ENCODE measurements at regions not wholly inside any gene's neighbourhood (a gene's known extent, or its start where the extent isn't known, plus 50 kb on each side); places are given as distances from the start of the nearest gene placed in this dataset.

DNA sequence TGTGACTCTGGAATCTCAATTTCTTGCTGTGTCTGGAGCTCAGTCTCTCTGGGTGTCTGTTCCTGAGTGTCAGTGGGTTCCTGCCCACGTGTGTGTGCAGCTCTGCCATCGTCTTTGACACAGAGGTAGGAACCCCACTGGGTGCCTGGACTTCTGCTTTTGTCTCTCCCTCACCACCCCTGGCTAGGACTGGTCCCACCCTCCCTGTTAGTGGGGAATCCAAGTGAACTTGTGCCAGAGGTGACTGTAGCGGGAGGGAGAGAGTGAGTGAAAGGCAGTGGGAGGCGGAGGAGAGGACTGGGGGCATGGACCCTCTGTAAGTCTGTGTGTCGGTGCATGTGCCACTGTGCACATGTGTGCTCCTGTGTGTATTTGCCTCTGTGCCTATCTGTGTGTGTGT is 299.9 kb upstream of the ZMIZ1 start:
- DNase-seq = no peak

DNA sequence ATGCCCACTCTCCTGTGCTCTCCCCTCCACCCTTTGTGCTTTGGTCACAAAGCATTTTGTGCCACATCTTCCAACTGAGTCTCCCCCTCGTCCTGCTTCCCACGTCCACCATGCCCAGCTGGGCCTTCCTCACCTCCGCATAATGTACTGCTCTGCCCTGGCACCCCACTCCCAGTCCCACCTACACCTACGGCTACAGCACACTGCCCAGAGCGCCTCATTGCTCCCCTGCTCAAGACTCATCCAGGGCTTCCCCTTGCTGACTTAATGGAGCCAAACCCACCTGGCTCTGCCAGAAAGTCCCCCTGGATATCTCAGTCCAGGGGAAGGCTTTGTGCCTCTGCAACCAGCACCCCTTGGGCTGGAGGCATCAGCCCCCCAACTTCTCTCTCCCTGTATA is 299.2 kb upstream of the ZMIZ1 start:
- no peak for DNase-seq

GRCh38 chr10:78770167-78771090 is 298.3 kb upstream of the ZMIZ1 start:
- DNase-seq = no peak

GRCh38 chr10:78771260-78771659 is 297.5 kb upstream of the ZMIZ1 start:
- DNase-seq = no peak

DNA sequence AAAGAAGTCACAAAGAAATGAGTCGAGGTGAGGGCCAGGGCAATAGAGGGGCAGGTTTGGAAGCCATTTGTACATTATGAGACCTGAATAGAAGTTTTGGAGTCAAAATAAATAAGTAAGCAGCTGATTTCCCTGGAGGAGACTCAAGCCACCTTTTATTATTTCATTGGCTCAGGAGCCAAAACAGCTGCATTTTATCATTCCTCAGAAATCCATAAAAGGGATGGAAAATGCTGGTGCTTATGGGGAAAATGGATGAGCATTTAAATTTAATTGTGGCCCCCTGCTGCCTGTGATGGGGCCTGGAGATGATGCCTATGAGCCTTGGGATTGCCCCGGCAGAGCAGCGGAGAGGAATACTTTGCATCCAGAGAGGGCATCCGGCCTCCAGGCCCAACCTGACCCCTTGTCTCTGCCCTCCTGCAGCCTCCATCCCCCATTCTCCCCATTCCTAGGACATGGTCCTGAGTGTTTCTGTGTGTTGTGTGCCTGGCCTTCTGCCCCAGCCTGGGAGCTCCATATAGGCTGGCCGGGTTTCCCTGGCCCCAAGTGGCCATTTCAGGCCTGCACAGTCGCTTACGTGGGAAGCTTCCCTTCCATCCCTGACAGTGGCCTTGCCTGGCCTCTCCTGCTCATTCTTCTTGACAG is 296.8 kb upstream of the ZMIZ1 start:
- no peak for DNase-seq

GRCh38 chr10:78772486-78772885 is 296.3 kb upstream of the ZMIZ1 start:
- no peak for DNase-seq

DNA sequence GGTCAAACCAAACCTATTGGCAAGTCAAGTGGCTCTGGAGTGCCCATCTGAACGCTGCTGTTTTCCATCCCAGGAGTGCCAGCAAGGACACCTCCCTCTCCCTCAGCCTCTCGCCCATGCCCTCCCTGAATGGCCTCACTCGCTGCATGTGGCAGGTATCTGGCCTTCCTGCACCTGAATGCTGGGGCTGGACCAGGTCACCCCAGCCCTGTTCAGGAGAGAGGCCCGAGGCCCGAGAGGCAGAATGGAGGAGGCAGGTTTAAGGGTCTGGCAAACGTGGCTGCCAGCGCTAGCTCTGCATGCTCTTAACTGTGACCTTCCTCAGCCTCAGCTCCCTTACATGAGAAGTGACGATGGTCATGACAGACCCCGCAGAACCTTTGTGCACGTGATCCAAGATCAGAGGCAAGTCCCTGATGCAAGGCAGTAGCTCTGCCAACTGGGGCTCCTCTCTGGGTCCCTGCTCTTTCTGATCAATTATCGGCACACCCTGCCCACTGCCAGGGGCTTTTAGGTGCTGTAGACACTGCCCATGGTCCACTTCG is 295.7 kb upstream of the ZMIZ1 start:
- no peak for DNase-seq

DNA sequence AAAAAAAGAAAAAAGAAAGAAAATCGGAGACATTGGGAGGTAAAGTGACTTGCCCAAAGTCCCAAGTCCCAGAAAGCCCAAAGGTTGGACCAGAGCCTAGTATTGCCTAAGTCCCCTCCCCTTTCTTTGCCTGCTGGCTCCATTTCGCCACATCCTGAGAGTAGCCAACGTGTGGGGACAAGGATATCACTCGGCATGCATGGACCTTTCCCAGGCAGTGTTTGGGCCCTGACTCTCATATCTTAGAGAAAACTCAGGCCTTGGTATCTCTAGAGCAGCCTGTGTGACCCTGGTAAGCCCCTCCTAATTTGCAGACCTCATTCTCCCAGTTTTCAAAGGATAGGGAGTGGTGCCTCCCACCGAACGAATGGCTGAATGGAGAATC is 294.2 kb upstream of the ZMIZ1 start:
- no peak for DNase-seq

- DNase-seq = no peak
Observed at GRCh38 chr10:78774999-78775711, 293.6 kb upstream of the ZMIZ1 start.

DNA sequence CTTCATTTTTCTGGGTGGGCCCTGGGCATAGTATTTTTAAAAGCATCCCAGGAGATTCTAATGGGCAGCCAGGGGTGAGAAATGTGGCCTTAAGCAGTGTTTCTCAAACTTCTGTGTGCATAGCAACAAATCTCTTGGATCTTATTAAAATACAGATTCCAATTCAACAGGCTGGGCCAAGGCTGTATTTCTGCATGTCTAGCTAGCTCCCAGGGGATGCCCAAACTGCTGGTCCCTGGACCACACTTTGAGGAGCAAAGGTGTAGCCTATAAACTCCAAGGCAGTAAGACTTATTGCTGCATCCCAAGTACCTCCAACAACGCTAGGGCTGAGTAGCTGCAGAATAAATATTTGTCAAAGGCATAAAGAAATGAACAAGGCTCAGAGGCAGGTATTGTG is 292.9 kb upstream of the ZMIZ1 start:
- no peak for DNase-seq

GRCh38 chr10:78776756-78777155 is 292.0 kb upstream of the ZMIZ1 start:
- no peak for DNase-seq

- DNase-seq = no peak
Observed at GRCh38 chr10:78777466-78777865, 291.3 kb upstream of the ZMIZ1 start.

GRCh38 chr10:78777867-78778266 is 290.9 kb upstream of the ZMIZ1 start:
- no peak for DNase-seq

- no peak for DNase-seq
Observed at GRCh38 chr10:78778444-78779338, 290.1 kb upstream of the ZMIZ1 start.

GRCh38 chr10:78779339-78779955 is 289.3 kb upstream of the ZMIZ1 start:
- DNase-seq = no peak

DNA sequence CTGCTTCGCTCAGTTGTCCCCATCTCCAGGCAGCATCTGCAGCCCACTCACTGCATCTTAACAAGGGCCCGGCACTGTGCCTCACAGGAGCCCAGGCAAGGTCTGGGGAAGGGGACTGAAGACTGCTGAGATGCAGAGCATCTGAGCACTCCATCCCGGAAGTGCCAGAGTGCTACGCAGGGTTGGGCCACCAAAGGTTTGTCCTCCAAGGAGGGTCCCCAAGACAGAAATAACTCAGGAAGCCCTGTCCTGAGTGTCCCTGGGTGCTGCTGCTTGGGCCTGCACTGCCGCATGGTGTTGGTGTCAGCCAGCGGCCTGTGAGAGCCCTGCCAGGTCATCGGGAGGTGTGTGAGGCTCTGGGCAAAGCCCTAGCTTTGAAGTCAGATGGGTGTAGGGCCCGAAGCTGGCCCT is 288.2 kb upstream of the ZMIZ1 start:
- DNase-seq = no peak

DNA sequence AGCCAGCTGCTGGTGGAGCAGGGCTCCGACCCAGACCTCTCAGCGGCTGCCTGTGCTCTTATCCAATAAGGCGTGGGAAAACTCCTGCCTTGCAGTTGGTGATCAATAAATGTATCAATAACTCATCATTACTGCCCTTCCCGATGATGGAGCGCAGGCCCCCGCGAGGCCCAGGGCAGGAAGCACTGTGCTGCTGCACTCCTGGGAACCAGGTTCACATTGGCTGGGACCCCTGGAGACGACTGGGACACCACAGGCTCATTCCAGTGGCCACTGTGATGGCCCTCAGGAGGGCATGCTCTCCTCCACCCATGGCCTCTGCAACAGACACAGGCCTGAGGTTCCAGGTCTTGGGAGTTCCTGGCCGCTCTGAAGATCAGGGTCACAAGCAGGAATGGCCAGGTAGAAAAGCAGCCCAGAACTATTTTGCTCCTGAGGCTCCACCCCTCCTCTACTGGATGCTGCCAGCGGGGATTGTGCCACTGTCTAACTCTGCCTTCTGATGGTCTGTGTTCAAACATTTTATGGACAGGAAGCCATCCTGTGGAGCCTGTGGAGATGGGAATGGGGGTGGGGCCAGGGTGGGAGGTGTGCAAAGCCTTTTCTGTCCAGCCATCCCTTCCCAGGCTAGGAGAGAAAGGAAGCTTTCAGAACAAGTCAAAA is 287.4 kb upstream of the ZMIZ1 start:
- DNase-seq = no peak

- DNase-seq = no peak
Observed at GRCh38 chr10:78781991-78782390, 286.8 kb upstream of the ZMIZ1 start.

- no peak for DNase-seq
Observed at GRCh38 chr10:78782441-78782840, 286.3 kb upstream of the ZMIZ1 start.

DNA sequence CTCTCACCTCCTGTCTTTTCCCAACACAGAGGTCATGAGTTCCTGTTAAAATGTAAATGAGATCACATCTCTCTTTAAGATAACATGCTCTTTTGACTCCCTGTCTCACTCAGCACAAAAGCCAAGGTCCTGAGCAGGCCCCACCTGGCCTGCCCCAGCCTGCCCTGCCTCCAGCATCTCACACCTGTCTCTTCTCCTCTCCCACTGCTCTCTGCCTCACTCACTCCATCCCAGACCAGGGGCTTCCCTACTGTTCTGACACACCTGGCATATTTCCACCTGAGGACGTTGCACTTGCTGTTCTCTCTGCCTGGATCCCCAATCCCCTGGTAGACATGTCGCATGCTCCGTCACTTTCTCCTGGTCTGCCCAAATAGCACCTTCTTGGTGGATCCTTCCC is 285.0 kb upstream of the ZMIZ1 start:
- no peak for DNase-seq

- DNase-seq = no peak
Observed at GRCh38 chr10:78784546-78784945, 284.2 kb upstream of the ZMIZ1 start.
